IPS DF 19.7 (cell line): ENCODE measurements at regions not wholly inside any gene's neighbourhood (a gene's known extent, or its start where the extent isn't known, plus 50 kb on each side); places are given as distances from the start of the nearest gene placed in this dataset.
"Not testable (repeated sequence)": the region's sequence is repeated elsewhere in the genome, so short reads cannot be mapped to it uniquely, and the experiment has no call there.

Experiments used
- DNase-seq: peaks from one replicate; pipeline ENCODE4 v3.0.0-alpha.2; 2013; ENCODE audit warnings: low read depth, low spot score

GRCh38 chr17:71753070-71753469 lies 367.8 kb upstream of the SOX9 start:
- no peak for DNase-seq

- DNase-seq = no peak
Measured at GRCh38 chr17:71757156-71757555, 363.7 kb upstream of the SOX9 start.

- no peak for DNase-seq
Measured at GRCh38 chr17:71757956-71758355, 362.9 kb upstream of the SOX9 start.

GRCh38 chr17:71759422-71760060 lies 361.3 kb upstream of the SOX9 start:
- no peak for DNase-seq

- DNase-seq = no peak
Measured at GRCh38 chr17:71760062-71760720, 360.6 kb upstream of the SOX9 start.

GRCh38 chr17:71762526-71762925 lies 358.3 kb upstream of the SOX9 start:
- DNase-seq = no peak

GRCh38 chr17:71764505-71764904 lies 356.3 kb upstream of the SOX9 start:
- DNase-seq = peak; percentile 38

- DNase-seq = no peak
Measured at GRCh38 chr17:71765437-71765836, 355.4 kb upstream of the SOX9 start.

GRCh38 chr17:71769850-71770249 lies 351.0 kb upstream of the SOX9 start:
- no peak for DNase-seq

- DNase-seq = no peak
Measured at GRCh38 chr17:71777048-71777640, 343.7 kb upstream of the SOX9 start.

- DNase-seq = no peak
Measured at GRCh38 chr17:71779482-71779881, 341.3 kb upstream of the SOX9 start.

- DNase-seq = no peak
Measured at GRCh38 chr17:71780596-71780995, 340.2 kb upstream of the SOX9 start.

GRCh38 chr17:71782021-71782420 lies 338.8 kb upstream of the SOX9 start:
- not testable (repeated sequence) for DNase-seq

GRCh38 chr17:71790791-71791190 lies 330.0 kb upstream of the SOX9 start:
- no peak for DNase-seq

GRCh38 chr17:71791311-71791710 lies 329.5 kb upstream of the SOX9 start:
- DNase-seq = no peak

GRCh38 chr17:71792966-71793365 lies 327.9 kb upstream of the SOX9 start:
- DNase-seq = no peak

- DNase-seq = no peak
Measured at GRCh38 chr17:71793518-71793917, 327.3 kb upstream of the SOX9 start.

GRCh38 chr17:71798701-71799100 lies 322.1 kb upstream of the SOX9 start:
- no peak for DNase-seq

- DNase-seq = no peak
Measured at GRCh38 chr17:71799657-71800056, 321.2 kb upstream of the SOX9 start.

GRCh38 chr17:71801301-71801700 lies 319.5 kb upstream of the SOX9 start:
- DNase-seq = no peak

- DNase-seq = no peak
Measured at GRCh38 chr17:71802663-71803062, 318.2 kb upstream of the SOX9 start.

GRCh38 chr17:71803656-71804284 lies 317.1 kb upstream of the SOX9 start:
- no peak for DNase-seq

GRCh38 chr17:71809537-71809936 lies 311.3 kb upstream of the SOX9 start:
- DNase-seq = no peak
